ENCODE measurements at regions not wholly inside any gene's neighbourhood (a gene's known extent, or its start where the extent isn't known, plus 50 kb on each side); places are given as distances from the start of the nearest gene placed in this dataset.

GRCh38 chr3:140816372-140817195, 125.1 kb upstream of the SLC25A36 start:
- DNase-seq (ENCODE audit: low read depth, low spot score): no peak

DNA sequence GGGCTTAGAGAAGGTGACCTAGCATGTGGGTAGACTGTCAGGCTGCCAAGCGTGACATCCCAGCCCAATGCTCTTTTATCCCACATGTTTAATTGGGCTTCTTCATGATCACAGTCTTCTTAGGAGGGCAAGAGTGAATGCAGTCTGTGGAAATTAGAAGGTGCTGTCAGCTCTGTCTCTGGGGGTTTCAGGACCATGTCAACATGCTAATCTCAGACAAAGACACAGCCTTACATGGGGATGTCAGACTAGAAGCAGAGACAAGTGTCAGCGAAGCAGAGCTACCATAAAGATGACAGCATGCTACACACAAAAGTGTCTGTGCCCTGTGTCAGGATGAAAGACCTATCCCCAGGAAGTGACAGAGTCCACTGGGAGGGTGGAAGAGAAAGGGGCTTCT, 120.1 kb upstream of the SLC25A36 start:
- DNase-seq (ENCODE audit: low read depth, low spot score): no peak

- no peak for DNase-seq (ENCODE audit: low read depth, low spot score)
Measured at GRCh38 chr3:140822401-140823047, 119.1 kb upstream of the SLC25A36 start.

- DNase-seq (ENCODE audit: low read depth, low spot score): no peak
Measured at GRCh38 chr3:140823106-140823505, 118.5 kb upstream of the SLC25A36 start.

GRCh38 chr3:140827894-140828293, 113.7 kb upstream of the SLC25A36 start:
- no peak for DNase-seq (ENCODE audit: low read depth, low spot score)

DNA sequence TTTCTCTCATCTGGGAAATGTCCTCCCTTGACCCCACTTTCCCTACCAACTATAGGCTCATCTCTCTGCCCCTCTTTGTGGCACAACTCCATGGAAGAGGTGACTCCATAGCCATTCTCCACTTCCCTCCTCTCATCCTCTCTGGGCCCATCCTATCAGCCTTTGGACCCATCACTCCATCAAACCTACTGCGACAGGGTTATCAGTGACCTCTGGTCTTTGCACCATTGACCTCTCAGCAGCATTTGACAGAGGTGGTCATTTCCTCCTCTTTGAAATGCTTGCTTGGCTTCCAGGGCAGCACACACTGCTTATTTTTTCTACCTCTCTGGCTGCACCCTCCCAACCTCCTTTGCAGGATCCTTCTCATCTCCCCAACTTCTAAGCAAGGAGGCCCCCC, 113.1 kb upstream of the SLC25A36 start:
- DNase-seq (ENCODE audit: low read depth, low spot score): no peak

GRCh38 chr3:140829796-140830195, 111.8 kb upstream of the SLC25A36 start:
- DNase-seq (ENCODE audit: low read depth, low spot score): no peak

DNA sequence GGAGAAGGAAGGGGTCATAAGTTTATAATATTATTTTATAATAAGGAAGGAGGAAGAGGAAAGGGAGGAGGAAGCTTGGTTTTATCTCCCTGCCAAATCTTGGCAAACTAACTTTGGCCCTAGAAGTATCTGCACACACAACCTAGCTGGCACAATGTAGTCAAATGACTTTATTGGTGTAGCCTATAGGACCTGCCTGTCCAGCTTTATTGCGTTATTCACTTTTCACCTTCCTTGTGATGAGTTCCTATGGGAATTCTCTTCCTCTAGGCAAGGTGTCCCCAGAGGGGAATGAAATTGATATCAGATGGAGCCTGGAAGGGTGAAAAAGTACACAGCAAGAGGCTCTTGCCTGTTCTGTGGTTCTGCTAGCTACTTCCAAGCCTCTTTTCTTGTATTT, 111.2 kb upstream of the SLC25A36 start:
- DNase-seq (ENCODE audit: low read depth, low spot score): no peak

- no peak for DNase-seq (ENCODE audit: low read depth, low spot score)
Measured at GRCh38 chr3:140832883-140833282, 108.8 kb upstream of the SLC25A36 start.

DNA sequence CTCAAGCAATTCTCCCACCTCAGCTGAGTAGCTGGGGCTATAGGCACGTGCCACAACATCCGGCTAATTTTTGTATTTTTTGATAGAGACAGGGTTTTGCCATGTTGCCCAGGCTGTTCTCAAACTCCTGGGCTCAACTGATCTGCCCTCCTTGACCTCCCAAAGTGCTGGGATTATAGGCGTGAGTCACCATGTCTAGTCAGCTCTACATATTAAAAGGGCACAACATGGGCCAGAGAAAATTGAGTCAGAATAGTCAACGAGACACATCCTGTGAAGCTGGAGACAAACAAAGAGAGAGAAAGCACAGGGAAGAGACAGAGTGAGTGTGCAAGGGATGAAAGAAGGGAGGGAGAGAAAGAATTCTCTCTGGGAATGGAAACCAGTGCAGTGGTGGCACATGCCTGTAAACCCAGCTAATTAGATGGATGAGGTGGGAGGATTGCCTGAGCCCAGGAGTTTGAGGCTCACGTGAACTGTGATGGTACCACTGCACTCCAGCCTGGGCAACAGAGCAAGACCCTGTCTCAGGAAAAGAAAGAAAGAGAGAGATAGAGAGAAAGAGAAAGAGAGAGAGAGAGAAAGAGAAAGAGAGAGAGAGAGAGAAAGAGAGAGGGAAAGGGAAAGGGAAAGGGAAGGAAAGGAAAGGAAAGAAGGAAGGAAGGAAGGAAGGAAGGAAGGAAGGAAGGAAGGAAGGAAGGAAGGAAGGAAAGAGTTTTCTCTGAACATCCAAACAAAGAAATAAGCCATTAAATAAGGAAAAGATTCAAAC, 107.2 kb upstream of the SLC25A36 start:
- peak; percentile 4 for DNase-seq (ENCODE audit: low read depth, low spot score)

DNA sequence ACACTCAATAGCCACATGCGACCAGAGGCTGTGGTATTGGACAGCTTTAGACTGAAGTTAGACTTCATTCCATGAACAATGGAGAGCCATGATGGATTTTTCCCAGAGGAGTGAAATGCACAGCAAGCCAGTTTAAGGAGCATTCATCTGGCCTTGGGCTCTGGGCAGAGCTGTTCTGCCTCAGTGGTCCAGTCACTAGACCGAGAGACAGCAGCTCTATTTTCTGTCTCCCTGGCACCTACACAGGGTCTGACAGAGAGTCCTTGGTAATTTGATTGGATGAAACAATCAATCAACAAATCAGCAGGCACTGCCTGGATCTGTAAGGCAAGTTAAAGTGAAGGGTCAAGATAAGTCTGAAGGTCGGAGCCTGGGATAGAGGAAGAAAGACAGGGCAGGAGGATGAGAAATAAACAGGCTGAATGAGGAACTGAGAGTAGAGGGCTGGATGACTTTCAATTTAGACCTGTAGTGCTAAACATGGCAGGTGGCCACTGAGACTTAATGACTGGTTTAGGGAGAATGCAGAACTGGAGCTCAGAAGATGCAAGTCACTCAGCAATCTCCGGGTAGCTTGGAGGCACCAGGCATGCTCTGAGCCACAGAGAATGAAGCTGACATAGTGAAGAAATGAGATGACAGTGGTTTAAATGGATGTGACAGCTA, 98.5 kb upstream of the SLC25A36 start:
- no peak for DNase-seq (ENCODE audit: low read depth, low spot score)

DNA sequence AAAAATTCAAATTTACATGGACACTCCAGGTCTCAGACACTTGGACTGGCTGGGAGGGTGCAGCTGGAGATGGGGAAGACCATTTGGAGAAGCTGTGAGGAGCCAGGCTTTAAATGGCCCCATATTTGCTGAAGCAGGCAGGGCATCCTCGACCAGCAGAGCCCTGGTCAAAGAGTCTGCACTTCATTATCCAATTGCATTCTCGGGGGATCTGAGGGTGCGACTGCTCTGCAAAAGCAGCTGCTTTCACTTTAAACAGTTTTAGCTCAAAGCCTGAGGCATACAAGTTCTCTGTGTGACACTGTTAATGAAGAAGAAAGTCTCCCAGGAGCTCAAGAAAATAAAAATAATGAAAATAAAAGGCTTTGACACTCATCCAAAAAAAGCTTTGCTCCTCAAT, 98.0 kb upstream of the SLC25A36 start:
- no peak for DNase-seq (ENCODE audit: low read depth, low spot score)

DNA sequence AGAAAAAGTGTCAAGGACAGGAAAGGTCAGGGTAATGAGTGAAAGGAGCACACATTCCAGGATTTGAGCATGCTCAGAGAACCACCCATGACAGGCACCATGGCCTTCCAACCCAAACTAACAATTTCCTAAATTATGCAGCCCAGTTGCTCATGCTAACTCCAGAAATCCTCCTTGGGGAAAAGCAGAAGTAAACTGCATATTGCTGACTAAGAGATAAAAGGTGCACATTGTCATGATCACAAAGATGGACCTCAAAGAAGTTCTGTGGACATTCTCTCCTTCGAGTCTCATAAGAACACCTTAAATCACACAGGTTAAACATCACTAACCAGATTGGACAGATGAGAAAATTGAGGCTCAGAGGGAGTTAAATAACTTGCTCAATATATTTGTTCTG, 97.6 kb upstream of the SLC25A36 start:
- no peak for DNase-seq (ENCODE audit: low read depth, low spot score)

- no peak for DNase-seq (ENCODE audit: low read depth, low spot score)
Measured at GRCh38 chr3:140845882-140846281, 95.8 kb upstream of the SLC25A36 start.

- DNase-seq (ENCODE audit: low read depth, low spot score): no peak
Measured at GRCh38 chr3:140848666-140849065, 93.0 kb upstream of the SLC25A36 start.

- no peak for DNase-seq (ENCODE audit: low read depth, low spot score)
Measured at GRCh38 chr3:140850210-140850955, 91.3 kb upstream of the SLC25A36 start.

GRCh38 chr3:140854961-140855360, 86.7 kb upstream of the SLC25A36 start:
- no peak for DNase-seq (ENCODE audit: low read depth, low spot score)

DNA sequence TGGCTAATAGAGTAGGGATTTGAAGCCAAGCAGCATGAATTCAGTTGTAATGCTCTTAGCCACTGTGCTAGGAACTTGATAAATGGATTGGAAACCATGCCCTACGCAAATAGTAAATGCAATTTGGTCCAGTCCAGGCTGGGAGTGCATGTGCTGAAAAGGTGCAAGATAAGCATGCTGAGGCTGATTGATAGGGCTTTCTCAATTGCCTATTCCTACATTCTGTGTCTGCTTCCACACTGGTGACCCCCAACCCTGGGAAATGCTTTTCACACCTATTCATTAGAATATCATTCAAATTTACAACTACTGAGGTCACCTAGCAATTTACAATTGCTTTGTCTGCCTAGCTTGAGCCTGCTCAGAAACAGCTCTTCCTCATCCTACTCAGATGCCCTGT, 84.7 kb upstream of the SLC25A36 start:
- no peak for DNase-seq (ENCODE audit: low read depth, low spot score)

GRCh38 chr3:140857993-140858392, 83.6 kb upstream of the SLC25A36 start:
- no peak for DNase-seq (ENCODE audit: low read depth, low spot score)

GRCh38 chr3:140859592-140860336, 81.9 kb upstream of the SLC25A36 start:
- DNase-seq (ENCODE audit: low read depth, low spot score): no peak

All from astrocyte of the hippocampus (primary cell).